ENCODE measurements at regions not wholly inside any gene's neighbourhood (a gene's known extent, or its start where the extent isn't known, plus 50 kb on each side); places are given as distances from the start of the nearest gene placed in this dataset.
"Not testable (repeated sequence)": the region's sequence is repeated elsewhere in the genome, so short reads cannot be mapped to it uniquely, and the experiment has no call there.

GRCh38 chr1:147103416-147104155, 68.7 kb downstream of the PRKAB2 start:
- not testable (repeated sequence) for H3K4me1 ChIP-seq (ENCODE audit: insufficient read depth, low read length); H3K9me3 ChIP-seq (ENCODE audit: low read depth, low read length); H3K4me3 ChIP-seq (ENCODE audit: low read length); H3K27me3 ChIP-seq (ENCODE audit: insufficient read depth, low read length)

DNA sequence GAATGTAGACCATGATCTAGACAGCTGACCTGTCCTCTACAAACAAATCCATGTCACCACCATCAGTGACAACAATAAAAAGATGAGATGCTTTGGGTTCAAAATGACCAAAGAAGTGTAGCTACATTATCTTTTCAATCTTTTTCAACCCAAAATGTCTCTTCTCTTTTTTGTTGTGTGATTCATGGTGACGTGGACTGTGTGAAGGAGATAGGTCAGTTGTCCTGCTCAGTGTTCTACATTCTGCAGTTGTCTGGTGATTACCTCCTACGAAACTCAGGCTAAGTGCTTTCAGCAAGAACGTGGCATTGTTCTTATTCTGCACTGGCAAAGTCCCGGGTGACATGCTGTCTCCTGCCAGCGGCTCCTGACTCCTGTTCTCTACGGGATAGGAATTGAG, 73.1 kb downstream of the PRKAB2 start:
- Histone ChIP-seq H3K4me1 (ENCODE audit: insufficient read depth, low read length) (no peaks in the 10 kb centered on the region), H3K9me3 (ENCODE audit: low read depth, low read length) (no peaks in the 10 kb centered on the region), H3K4me3 (ENCODE audit: low read length) (no peak overlapping the region), H3K27me3 (ENCODE audit: insufficient read depth, low read length) (no peaks in the 10 kb centered on the region)

DNA sequence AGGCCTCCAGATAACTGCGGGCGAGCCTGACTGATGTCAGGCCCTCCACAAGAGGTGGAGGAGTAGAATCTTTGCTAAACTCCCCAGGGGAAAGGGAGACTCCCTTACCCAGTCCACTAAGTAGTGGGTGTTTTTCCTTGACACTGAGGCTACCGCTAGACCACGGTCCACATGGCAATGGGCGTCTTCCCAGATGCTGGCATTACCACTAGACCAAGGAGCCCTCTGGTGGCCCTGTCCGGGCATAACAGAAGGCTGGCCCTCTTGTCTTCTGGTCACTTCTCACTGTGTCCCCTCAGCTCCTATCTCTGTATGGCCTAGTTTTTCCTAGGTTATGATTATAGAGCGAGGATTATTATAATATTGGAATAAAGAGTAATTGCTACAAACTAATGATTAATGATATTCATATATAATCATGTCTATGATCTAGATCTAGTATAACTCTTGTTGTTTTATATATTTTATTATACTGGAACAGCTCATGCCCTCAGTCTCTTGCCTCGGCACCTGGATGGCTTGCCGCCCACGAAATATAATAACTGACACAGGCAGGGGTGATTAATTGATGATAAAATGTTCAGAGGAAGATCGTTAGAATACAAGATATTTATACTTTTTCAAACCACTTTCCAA, 73.8 kb downstream of the PRKAB2 start:
- H3K4me3 ChIP-seq (ENCODE audit: low read length); H3K9me3 ChIP-seq (ENCODE audit: low read depth, low read length); H3K4me1 ChIP-seq (ENCODE audit: insufficient read depth, low read length); H3K27me3 ChIP-seq (ENCODE audit: insufficient read depth, low read length): not testable (repeated sequence)

- Histone ChIP-seq H3K4me3 (ENCODE audit: low read length) (no peak overlapping the region), H3K9me3 (ENCODE audit: low read depth, low read length) (no peaks in the 10 kb centered on the region), H3K27me3 (ENCODE audit: insufficient read depth, low read length) (no peaks in the 10 kb centered on the region), H3K4me1 (ENCODE audit: insufficient read depth, low read length) (no peaks in the 10 kb centered on the region)
These were observed 76.6 kb downstream of the PRKAB2 start for GRCh38 chr1:147095691-147096090.

- Histone ChIP-seq H3K27me3 (ENCODE audit: insufficient read depth, low read length) (peaks cover 13% of the 10 kb centered on the region), H3K4me3 (ENCODE audit: low read length) (no peak overlapping the region), H3K9me3 (ENCODE audit: low read depth, low read length) (peaks cover 4% of the 10 kb centered on the region)
These were observed 80.5 kb downstream of the PRKAB2 start for GRCh38 chr1:147091801-147092200.

GRCh38 chr1:147089457-147089856, 82.8 kb downstream of the PRKAB2 start:
- H3K4me3 ChIP-seq (ENCODE audit: low read length): no peak overlapping the region
- H3K4me1 ChIP-seq (ENCODE audit: insufficient read depth, low read length): peaks cover 9% of the 10 kb centered on the region
- H3K27me3 ChIP-seq (ENCODE audit: insufficient read depth, low read length): peaks cover 37% of the 10 kb centered on the region

More at GRCh38 chr1:147091801-147092200, 80.5 kb downstream of the PRKAB2 start:
- H3K4me1 ChIP-seq (ENCODE audit: insufficient read depth, low read length): no peaks in the 10 kb centered on the region

DNA sequence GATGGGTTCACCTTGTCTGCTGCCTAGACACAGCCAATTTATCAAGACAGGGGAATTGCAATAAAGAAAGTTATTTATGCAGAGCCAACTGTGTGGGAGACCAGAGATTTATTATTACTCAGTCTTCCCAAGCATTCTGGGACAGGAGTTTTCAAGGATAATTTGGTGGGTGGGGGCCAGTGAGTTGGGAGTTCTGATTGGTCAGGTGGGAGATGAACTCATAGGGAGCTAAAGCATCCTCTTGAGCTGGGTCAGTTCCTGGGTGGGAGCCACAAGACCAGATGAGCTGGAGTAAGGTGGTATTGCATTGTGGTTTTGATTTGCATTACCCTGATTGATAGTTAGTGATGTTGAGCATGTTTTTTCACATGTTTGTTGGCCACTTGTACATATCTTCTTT, 86.1 kb downstream of the PRKAB2 start:
- Histone ChIP-seq H3K27me3 (ENCODE audit: insufficient read depth, low read length) (peaks cover 70% of the 10 kb centered on the region), H3K4me3 (ENCODE audit: low read length) (no peak overlapping the region), H3K4me1 (ENCODE audit: insufficient read depth, low read length) (peaks cover 16% of the 10 kb centered on the region), H3K9me3 (ENCODE audit: low read depth, low read length) (peaks cover 4% of the 10 kb centered on the region)

More at GRCh38 chr1:147089457-147089856, 82.8 kb downstream of the PRKAB2 start:
- peaks cover 4% of the 10 kb centered on the region for H3K9me3 ChIP-seq (ENCODE audit: low read depth, low read length)

DNA sequence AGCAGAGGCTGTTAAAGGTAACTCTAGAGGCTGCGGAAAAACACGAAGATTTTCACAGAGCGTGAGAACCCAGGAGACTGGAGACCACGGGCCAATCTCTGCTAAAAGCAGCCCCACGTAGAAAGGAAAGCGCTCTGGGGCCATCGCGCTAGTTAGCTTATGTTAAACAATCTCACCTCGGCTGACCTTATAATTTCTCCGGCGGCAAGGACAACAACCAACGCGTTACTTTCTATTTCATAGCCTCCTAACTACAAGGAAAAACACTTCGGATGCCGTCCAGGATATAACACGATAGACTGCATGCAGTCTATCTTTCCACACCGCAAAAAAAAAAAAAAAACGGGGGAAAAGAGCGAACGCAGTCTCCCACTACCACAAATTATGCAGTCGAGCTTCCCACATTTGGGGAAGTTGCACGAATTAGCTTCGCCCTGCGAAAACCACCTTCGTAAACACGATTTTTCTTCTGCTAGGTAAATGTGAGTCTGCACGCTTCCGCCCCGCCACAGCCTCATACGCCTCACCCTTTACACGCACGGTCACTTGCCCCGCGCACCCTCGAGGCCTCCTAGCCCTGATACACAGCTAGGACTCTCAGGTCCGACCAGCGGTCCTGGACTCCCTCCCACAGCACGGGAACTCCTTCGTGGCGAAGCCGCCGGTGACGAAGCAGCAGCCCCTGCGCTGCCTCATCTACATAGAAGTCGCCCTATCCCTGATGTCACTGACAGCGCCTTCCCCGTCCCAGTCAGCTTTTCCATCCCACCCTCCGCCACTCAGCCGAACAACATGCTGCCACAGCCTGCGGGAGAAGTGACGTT, 87.8 kb downstream of the PRKAB2 start:
- Histone ChIP-seq H3K4me1 (ENCODE audit: insufficient read depth, low read length) (peaks cover 31% of the 10 kb centered on the region), H3K27me3 (ENCODE audit: insufficient read depth, low read length) (peaks cover 86% of the 10 kb centered on the region), H3K9me3 (ENCODE audit: low read depth, low read length) (peaks cover 4% of the 10 kb centered on the region), H3K4me3 (ENCODE audit: low read length) (peak overlapping the region; percentile 52)

DNA sequence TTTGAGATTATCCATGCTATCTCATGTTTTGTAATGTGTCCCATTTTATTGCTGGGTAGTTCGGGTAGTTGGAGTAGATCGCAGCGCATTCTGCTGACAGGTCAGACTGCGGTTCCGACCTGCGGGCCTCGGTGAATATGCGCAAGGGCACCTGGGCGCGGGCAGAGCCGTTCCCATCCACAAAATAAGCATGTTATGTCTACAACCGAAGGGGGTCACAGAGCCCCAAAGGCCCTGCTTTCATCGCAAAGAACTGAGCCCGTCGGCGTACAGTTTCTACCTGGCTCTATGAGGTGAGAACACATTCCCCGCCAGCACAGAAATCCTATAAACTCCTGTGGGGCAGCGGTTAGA, 88.4 kb downstream of the PRKAB2 start:
- peaks cover 4% of the 10 kb centered on the region for H3K9me3 ChIP-seq (ENCODE audit: low read depth, low read length)
- H3K4me3 ChIP-seq (ENCODE audit: low read length): peak overlapping the region; percentile 52
- peaks cover 91% of the 10 kb centered on the region for H3K27me3 ChIP-seq (ENCODE audit: insufficient read depth, low read length)
- peaks cover 35% of the 10 kb centered on the region for H3K4me1 ChIP-seq (ENCODE audit: insufficient read depth, low read length)

DNA sequence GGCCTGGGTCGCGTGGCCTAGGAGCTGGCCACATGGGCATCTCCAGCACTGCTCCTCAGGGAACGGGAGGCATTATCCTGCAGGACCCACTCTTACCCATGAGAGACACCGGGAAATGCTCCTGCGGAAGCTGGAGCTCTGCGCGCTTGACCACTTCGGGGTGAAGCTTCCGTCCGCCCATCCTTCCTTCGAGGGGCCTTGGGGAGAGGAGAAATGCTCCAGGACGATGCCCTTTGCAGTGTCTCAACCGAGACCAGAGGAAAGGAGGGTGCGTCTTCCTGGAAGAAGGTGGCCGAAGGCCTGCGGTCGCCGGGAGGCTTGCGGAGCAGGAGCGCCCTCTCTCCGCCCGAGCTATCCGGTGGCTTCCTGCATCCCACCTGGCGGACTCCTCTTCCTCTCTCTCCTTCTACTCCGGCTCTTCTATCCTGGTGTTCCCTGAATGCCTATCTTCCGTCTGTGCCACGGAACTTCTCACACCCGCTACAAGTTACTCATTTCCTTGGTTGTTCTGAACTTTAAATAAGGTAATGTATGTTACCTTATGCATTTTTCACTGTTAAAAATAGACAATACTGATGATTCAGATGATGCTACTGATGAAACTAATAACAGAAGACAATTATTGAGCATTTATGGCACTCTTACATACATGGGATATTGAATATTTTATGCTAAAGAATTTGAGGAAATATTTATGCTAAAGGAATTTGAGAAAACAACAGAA, 91.4 kb downstream of the PRKAB2 start:
- peaks cover 100% of the 10 kb centered on the region for H3K27me3 ChIP-seq (ENCODE audit: insufficient read depth, low read length)
- peaks cover 37% of the 10 kb centered on the region for H3K4me1 ChIP-seq (ENCODE audit: insufficient read depth, low read length)
- no peak overlapping the region for H3K4me3 ChIP-seq (ENCODE audit: low read length)
- no peaks in the 10 kb centered on the region for H3K9me3 ChIP-seq (ENCODE audit: low read depth, low read length)

DNA sequence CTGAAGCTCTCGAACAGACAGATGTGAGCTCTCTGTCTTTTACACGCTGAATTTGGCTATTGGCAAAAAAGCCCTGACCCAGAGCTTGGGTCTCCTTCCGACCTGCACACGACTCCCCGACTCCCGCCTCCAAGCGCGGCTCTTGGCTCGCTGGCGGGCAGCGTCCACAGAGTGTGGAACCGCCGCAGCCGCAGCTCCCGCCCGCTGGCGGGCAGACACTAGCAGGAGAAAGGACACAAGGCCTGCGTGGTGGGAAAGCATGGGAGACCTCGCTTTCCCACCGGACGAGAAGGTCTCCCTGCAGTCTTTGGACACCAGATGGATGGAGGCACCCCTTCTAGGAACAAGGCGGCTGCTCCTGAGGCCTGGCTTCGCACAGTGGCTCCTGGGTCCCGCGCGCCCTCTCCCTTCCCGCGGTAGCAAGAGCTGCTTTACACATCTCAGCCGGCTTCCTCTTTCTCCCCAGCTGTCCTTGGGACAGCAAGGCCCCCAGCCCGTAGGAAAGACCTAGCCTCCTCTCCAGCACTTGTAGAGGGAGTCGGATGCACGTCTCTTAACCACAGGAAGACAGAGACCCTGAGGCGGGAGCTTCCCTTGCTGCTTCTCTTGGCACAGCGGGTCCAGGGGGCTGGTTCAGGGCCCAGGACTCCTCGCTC, 92.1 kb downstream of the PRKAB2 start:
- Histone ChIP-seq H3K27me3 (ENCODE audit: insufficient read depth, low read length) (peaks cover 99% of the 10 kb centered on the region), H3K4me3 (ENCODE audit: low read length) (peak overlapping the region; percentile 6)

DNA sequence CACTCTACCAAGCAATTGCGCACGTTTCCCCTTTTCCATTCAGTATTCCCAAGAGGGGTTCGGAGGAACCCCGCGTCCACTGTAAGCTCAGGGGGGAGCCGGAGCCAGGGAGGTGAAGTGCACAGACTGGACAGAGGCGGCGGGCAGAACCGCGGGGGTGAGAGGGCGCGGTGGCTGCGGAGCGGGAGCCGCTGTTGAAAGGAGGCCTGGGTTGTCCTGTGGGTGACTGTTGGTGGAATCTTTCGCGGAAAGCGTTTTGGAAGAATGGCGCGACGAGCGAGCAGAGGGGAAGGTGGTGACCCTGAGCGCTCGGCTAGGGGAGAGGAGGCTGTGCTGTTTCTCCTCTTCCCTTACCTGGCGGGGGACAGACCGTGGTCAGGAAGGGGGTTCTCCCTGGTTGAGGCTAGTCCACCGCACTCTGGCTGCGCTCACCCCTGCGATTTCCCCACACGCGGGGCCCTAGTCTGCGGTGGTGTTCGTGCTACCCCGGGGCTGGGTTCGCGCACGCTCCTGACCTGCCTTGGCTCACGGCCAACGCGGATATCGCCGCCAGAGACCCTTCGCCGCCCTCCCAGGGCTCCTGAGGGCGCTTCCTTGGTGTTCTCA, 92.8 kb downstream of the PRKAB2 start:
- Histone ChIP-seq H3K27me3 (ENCODE audit: insufficient read depth, low read length) (peaks cover 99% of the 10 kb centered on the region), H3K4me1 (ENCODE audit: insufficient read depth, low read length) (peaks cover 29% of the 10 kb centered on the region), H3K4me3 (ENCODE audit: low read length) (no peak overlapping the region), H3K9me3 (ENCODE audit: low read depth, low read length) (no peaks in the 10 kb centered on the region)

More for the DNA sequence above, 92.1 kb downstream of the PRKAB2 start:
- Histone ChIP-seq H3K9me3 (ENCODE audit: low read depth, low read length) (no peaks in the 10 kb centered on the region), H3K4me1 (ENCODE audit: insufficient read depth, low read length) (peaks cover 36% of the 10 kb centered on the region)

GRCh38 chr1:147078606-147079399, 93.5 kb downstream of the PRKAB2 start:
- peaks cover 99% of the 10 kb centered on the region for H3K27me3 ChIP-seq (ENCODE audit: insufficient read depth, low read length)
- peaks cover 22% of the 10 kb centered on the region for H3K4me1 ChIP-seq (ENCODE audit: insufficient read depth, low read length)
- no peak overlapping the region for H3K4me3 ChIP-seq (ENCODE audit: low read length)
- H3K9me3 ChIP-seq (ENCODE audit: low read depth, low read length): no peaks in the 10 kb centered on the region

All from mononuclear cell (primary cell).